GM12878 (cell line): ENCODE measurements at regions not wholly inside any gene's neighbourhood (a gene's known extent, or its start where the extent isn't known, plus 50 kb on each side); places are given as distances from the start of the nearest gene placed in this dataset.

Source experiments
- CUX1 ChIP-seq: IDR thresholded peaks from 2 replicates; pipeline ENCODE4 v1.6.1; 2012; ENCODE audit warnings: improper control_type of control experiment, low read depth, low read length; ENCODE audit not compliant: insufficient replicate concordance
- EED ChIP-seq: sonication (generic); IDR thresholded peaks from 2 replicates; pipeline ENCODE4 v1.6.1; 2016; ENCODE audit warnings: antibody characterized with exemption, low read depth
- SP1 ChIP-seq: IDR thresholded peaks from one replicate; pipeline ENCODE4 v1.6.1; 2011; ENCODE audit warnings: low read depth, low read length
- TF ChIP-seq, protein P1 (sequence below): fragments of 450-650 bp; IDR thresholded peaks from 2 replicates; pipeline ENCODE4 v1.6.1; 2018; ENCODE audit warnings: borderline replicate concordance, mild to moderate bottlenecking; ENCODE audit not compliant: partially characterized antibody

GRCh38 chr4:32735856-32736590 lies 2015.9 kb downstream of the PCDH7 start (continued):
- TF ChIP-seq CUX1 (no peak), EED (no peak), SP1 (no peak)
- TF ChIP-seq, protein P1, sequence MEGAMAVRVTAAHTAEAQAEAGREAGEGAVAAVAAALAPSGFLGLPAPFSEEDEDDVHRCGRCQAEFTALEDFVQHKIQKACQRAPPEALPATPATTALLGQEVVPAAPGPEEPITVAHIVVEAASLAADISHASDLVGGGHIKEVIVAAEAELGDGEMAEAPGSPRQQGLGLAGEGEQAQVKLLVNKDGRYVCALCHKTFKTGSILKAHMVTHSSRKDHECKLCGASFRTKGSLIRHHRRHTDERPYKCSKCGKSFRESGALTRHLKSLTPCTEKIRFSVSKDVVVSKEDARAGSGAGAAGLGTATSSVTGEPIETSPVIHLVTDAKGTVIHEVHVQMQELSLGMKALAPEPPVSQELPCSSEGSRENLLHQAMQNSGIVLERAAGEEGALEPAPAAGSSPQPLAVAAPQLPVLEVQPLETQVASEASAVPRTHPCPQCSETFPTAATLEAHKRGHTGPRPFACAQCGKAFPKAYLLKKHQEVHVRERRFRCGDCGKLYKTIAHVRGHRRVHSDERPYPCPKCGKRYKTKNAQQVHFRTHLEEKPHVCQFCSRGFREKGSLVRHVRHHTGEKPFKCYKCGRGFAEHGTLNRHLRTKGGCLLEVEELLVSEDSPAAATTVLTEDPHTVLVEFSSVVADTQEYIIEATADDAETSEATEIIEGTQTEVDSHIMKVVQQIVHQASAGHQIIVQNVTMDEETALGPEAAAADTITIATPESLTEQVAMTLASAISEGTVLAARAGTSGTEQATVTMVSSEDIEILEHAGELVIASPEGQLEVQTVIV, result no peak
